GM18508 (cell line): ENCODE measurements at regions not wholly inside any gene's neighbourhood (a gene's known extent, or its start where the extent isn't known, plus 50 kb on each side); places are given as distances from the start of the nearest gene placed in this dataset.

Experiments used
- ATAC-seq: cut with Tn5 transposase; IDR thresholded peaks from one replicate; pipeline ENCODE4 v1.9.1; 2021; ENCODE audit warnings: moderate number of reproducible peaks; ENCODE audit not compliant: insufficient read depth, unreplicated experiment

DNA sequence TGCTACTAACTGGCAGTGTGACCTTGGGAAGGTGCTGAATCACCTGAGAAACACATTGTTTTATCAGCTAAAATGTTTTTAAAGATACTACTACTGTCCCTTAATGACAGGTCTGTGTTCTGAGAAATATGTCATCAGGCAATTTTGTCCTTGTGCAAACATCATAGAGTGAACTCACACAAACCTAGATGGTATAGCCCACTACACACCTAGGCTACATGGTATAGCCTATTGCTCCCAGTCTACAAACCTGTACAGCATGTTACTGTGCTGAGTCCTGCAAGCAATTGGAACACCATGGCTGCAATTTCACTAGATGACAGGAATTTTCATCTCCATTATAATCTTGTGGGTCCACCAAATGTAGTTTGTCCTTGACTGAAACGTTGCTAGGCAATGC is 101.3 kb upstream of the GUCY1A1 start:
- no peak for ATAC-seq

DNA sequence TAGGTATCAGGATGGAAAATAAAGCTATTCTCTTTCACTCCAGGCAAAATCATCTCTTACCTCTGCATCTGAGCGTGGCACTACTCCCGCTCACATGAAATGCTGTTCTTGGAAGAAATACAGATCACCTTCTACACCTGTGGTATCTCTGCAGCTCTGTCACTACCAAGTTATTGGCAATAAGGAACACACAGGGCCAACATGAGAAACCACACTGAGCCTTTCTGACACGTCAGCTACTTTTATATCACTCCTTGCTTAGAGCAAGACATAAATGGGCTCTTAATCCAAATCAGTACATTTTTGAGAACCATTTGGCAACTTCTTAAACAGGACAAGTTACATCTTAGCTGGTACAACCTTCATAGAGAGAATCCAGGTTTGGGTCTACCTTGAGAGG is 101.8 kb upstream of the GUCY1A1 start:
- no peak for ATAC-seq

- ATAC-seq, result no peak
These were observed 102.6 kb upstream of the GUCY1A1 start for GRCh38 chr4:155564086-155564485.

DNA sequence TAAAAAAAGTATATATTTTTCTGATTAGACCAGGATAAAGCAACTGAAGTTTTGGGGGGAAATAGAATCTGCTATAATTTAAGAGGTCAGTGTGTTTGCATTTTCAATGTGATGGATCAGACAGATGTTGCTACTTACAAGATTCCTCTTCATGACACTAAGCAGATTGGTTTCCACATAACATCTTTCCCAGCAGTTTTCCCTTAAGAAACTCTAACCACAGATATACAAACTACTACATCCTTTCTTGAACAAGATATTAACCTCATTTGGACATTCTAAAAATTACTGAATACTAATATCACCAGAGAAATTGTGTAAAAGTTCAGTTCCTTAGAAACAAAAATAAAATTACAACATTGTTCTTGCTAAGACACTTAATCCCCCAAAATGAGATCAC is 106.7 kb upstream of the GUCY1A1 start:
- no peak for ATAC-seq

DNA sequence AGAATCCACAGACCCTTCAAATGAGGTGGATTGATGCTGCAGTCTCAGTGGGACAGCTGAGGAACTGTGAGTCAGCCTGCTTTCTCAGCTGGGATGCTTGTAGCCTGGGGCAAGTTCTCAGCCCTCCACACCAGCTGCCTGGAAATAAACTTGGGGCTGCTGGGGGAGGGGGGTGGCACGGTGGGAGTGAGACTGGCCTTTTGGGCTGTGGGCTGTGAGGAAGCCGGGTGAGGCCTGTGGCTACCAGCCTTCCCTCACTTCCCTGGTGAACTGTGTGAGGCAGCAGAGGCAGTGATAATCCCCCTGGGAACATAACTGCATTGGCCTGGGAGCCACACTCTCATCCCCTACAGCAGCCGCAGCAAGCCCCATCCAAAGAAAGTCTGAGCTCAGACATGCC is 114.5 kb upstream of the GUCY1A1 start:
- ATAC-seq, result no peak

DNA sequence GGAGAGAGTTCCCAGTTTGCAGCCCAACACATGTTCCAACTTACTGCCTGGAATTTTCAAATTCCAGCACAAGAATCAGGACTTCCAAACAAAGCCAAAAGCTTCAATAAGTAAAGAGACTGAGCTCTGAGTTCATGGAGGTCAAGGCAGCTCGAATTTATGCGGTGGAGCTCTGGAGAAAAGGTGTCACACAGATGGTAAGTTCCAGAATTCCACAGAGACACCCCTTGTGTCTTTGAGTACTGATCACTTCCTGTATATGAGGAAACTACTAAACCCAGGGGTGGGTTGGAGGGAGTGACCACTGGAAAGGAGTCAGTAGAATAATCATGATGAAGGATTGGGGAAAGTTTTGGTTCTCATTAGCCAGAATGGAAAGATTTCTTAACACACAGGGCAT is 118.5 kb upstream of the GUCY1A1 start:
- ATAC-seq, result no peak

- no peak for ATAC-seq
These were observed 120.2 kb upstream of the GUCY1A1 start for GRCh38 chr4:155546451-155546850.

DNA sequence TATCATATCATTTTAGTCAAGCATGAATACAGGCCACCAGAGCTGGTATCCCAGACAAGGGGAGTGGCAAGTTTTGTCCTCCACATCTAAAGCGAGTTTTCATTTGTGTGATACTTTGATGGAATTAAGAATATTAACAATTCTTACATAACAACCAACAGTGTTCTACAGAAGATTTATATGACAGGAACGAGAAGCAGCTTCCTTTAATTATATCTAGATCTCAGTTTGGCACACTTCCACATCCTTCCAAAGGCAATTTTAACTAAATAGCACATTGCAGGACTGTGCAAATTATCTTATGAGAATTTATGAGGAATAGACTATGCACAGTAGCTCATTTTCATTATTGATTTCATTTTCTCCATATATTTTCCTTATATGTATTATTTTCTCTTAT is 121.2 kb upstream of the GUCY1A1 start:
- ATAC-seq, result no peak

GRCh38 chr4:155544547-155544946 is 122.1 kb upstream of the GUCY1A1 start:
- ATAC-seq, result no peak

DNA sequence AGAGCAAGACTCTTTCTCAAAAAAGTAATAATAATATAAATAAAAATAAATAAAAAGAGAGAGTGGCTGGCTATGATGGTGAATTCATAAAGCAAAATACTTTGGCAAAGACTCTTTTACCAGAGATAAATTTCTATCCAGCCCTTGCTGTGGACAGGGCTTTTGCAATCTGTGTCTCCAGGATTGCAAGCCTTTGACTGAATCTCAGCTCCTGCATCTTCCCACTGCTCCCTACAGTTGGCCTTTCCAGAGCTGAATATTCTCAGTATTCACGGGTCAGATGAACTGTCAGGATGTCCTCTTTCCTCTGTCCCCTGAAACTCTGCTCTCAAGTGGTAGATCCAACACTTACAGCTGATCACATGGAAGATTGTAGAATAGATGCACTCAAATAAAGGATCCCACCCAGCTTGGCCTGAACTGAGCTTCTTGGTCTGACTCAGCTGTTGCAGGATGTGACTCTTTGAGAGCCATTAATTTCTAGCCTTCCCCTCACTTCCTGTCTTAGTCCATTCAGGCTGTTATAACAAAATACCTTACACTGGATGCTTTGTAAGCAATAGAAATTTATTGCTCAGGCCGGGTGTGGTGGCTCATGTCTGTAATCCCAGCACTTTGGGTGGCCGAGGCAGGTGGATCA is 123.4 kb upstream of the GUCY1A1 start:
- ATAC-seq, result peak; percentile 90

DNA sequence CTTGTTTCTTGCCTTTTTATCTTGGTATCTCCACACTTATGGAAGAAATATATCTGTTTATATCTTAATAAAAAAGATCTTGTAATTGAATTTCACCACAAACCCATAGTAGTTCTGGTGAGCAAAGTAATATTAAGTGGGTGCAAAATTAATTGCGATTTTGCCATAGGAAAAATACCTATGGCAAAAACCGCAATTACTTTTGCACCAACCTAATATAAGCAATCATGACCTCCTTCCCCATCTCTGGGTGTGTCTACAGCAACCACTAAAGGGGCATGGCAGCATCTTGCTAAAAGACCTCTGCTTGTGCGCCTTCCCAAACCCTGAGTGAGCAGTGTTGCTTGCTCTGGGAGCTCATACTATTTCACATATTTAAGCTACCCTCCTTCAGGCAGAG is 124.2 kb upstream of the GUCY1A1 start:
- no peak for ATAC-seq

GRCh38 chr4:155541716-155542115 is 124.9 kb upstream of the GUCY1A1 start:
- no peak for ATAC-seq

- ATAC-seq, result no peak
These were observed 126.0 kb upstream of the GUCY1A1 start for GRCh38 chr4:155540698-155541097.

DNA sequence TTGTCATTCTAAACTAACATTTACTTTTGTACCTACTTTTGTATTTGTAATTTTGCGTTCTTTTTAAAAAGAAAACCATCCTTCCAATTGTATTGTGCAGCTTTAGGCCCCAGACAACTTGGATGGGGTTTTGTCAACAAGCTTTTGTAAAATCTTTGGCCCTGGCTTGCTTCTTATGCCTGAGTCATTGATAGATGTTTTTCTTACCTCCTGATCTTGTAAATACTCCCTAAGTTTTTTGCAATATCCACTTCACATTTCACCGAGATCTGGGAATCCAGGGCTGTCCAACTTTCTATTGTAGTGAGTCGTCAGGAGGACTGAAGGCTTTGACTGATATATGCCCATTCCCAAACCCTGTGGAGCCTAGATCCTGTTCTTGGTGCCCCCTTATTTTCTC is 126.9 kb upstream of the GUCY1A1 start:
- ATAC-seq, result no peak

GRCh38 chr4:155535802-155536454 is 130.7 kb upstream of the GUCY1A1 start:
- no peak for ATAC-seq

GRCh38 chr4:155532373-155533085 is 134.1 kb upstream of the GUCY1A1 start:
- no peak for ATAC-seq

GRCh38 chr4:155530857-155531256 is 135.8 kb upstream of the GUCY1A1 start:
- ATAC-seq, result no peak

GRCh38 chr4:155530290-155530689 is 136.4 kb upstream of the GUCY1A1 start:
- ATAC-seq, result no peak

- ATAC-seq, result no peak
These were observed 136.9 kb upstream of the GUCY1A1 start for GRCh38 chr4:155529716-155530115.

- ATAC-seq, result no peak
These were observed 137.4 kb upstream of the GUCY1A1 start for GRCh38 chr4:155529272-155529671.

- no peak for ATAC-seq
These were observed 140.0 kb upstream of the GUCY1A1 start for GRCh38 chr4:155526452-155527169.
